ENCODE measurements at regions not wholly inside any gene's neighbourhood (a gene's known extent, or its start where the extent isn't known, plus 50 kb on each side); places are given as distances from the start of the nearest gene placed in this dataset.

GRCh38 chr12:126798449-126798848, 1468.5 kb upstream of the TMEM132C start:
- TF ChIP-seq CTCF (conservative IDR thresholded peaks at IDR 0.05) (no peak), ZFX (IDR thresholded peaks at IDR 0.05) (no peak)
